ENCODE measurements at regions not wholly inside any gene's neighbourhood (a gene's known extent, or its start where the extent isn't known, plus 50 kb on each side); places are given as distances from the start of the nearest gene placed in this dataset.

DNA sequence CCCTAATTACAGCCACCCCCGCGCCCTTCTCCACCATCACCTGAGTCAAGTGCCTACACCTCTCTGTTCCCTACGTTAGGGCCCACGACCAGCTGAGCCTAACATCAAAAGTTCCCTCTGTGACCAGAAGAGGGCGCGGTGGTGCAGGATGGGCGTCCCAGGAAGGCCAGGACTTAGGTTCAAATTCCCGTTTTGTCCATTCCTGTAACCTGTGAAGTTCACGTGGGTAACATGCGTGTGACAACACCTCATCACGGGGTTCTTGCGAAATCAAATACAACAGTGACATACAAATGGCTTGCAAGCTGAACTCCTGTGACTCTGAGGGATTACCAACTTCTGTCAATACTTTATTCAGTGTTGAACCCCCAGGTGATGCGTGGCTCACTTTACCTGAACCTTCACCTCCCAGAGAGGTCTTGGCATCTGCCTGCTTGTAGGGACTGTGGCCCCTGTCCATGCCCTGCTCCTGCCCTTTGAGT, 207.9 kb downstream of the ARL4C start:
- DNase-seq: peak; percentile 82
- Histone ChIP-seq H2AFZ (ENCODE audit: low read length) (no peak overlapping the region), H3T11ph (ENCODE audit: low read length) (no peak overlapping the region), H4K5ac (ENCODE audit: insufficient read length, low read depth, low read length) (no peak overlapping the region), H3K9me3 (ENCODE audit: control insufficient read depth, low read depth, low read length) (no peaks in the 10 kb centered on the region), H3K79me2 (ENCODE audit: insufficient read depth, low read length) (no peaks in the 10 kb centered on the region), H3K56ac (ENCODE audit: insufficient read length, low read depth, low read length) (no peak overlapping the region), H4K91ac (ENCODE audit: insufficient read length, low read depth, low read length) (no peak overlapping the region), H3K23me2 (ENCODE audit: insufficient read length, low read depth, low read length, poor library complexity, severe bottlenecking) (no peaks in the 10 kb centered on the region), H3K4me1 (ENCODE audit: insufficient read depth, low read length) (no peaks in the 10 kb centered on the region), H3K4ac (ENCODE audit: low read depth, low read length) (no peak overlapping the region), H2BK20ac (ENCODE audit: low read depth, low read length, poor library complexity, severe bottlenecking) (no peak overlapping the region), H3K14ac (ENCODE audit: insufficient read depth, low read length) (no peak overlapping the region), H3K9ac (ENCODE audit: extremely low read depth, insufficient read length, low read length) (no peak overlapping the region), H3K18ac (ENCODE audit: insufficient read length, low read depth, low read length) (no peak overlapping the region), H2AK5ac (ENCODE audit: insufficient read length, low read length) (no peak overlapping the region), H3K27ac (ENCODE audit: insufficient read length, low read depth, low read length) (no peak overlapping the region), H3K79me1 (ENCODE audit: insufficient read depth, low read depth, low read length, poor library complexity, severe bottlenecking) (no peaks in the 10 kb centered on the region), H2BK12ac (ENCODE audit: insufficient read length, low read depth, low read length) (no peak overlapping the region), H3K27me3 (ENCODE audit: insufficient read depth, low read length) (no peaks in the 10 kb centered on the region), H4K20me1 (ENCODE audit: control insufficient read depth, insufficient read depth, insufficient read length) (no peaks in the 10 kb centered on the region), H3K23ac (ENCODE audit: insufficient read length, low read depth, low read length) (no peak overlapping the region), H2BK5ac (ENCODE audit: insufficient read length, low read length) (no peak overlapping the region), H2BK15ac (ENCODE audit: low read depth, low read length) (no peak overlapping the region), H2BK120ac (ENCODE audit: low read depth, low read length, poor library complexity, severe bottlenecking) (no peak overlapping the region), H4K8ac (replicated peaks; ENCODE audit: insufficient read length, low read depth, low read length) (no peak overlapping the region), H3K4me2 (ENCODE audit: insufficient read depth, insufficient read length, low read length) (no peak overlapping the region)
- Mint-ChIP-seq H3K4me3 (no peak overlapping the region), H3K9me3 (no peaks in the 10 kb centered on the region; a peak in 1 of 5 replicates), H3K27me3 (ENCODE audit: low read depth) (peaks cover 5% of the 10 kb centered on the region), H3K36me3 (ENCODE audit: insufficient read depth in 1 of 3, low read depth in 3 of 3) (no peaks in the 10 kb centered on the region), H3K4me1 (peaks cover 22 to 25% of the 10 kb centered on the region in 2 experiments), H3K27ac (no peak overlapping the region)
- TF ChIP-seq, protein P1, sequence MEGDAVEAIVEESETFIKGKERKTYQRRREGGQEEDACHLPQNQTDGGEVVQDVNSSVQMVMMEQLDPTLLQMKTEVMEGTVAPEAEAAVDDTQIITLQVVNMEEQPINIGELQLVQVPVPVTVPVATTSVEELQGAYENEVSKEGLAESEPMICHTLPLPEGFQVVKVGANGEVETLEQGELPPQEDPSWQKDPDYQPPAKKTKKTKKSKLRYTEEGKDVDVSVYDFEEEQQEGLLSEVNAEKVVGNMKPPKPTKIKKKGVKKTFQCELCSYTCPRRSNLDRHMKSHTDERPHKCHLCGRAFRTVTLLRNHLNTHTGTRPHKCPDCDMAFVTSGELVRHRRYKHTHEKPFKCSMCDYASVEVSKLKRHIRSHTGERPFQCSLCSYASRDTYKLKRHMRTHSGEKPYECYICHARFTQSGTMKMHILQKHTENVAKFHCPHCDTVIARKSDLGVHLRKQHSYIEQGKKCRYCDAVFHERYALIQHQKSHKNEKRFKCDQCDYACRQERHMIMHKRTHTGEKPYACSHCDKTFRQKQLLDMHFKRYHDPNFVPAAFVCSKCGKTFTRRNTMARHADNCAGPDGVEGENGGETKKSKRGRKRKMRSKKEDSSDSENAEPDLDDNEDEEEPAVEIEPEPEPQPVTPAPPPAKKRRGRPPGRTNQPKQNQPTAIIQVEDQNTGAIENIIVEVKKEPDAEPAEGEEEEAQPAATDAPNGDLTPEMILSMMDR (conservative IDR thresholded peaks at IDR 0.05): peak; percentile 93
- no CpG with 5 or more reads among the region's 13 CpGs for WGBS (ENCODE audit: extremely low coverage, insufficient read length, low lambda C conversion rate)

All from H9 (cell line).